ENCODE measurements at regions not wholly inside any gene's neighbourhood (a gene's known extent, or its start where the extent isn't known, plus 50 kb on each side); places are given as distances from the start of the nearest gene placed in this dataset.

GRCh38 chr6:92710048-92710447, 709.3 kb downstream of the EPHA7 start:
- POLR2A ChIA-PET, result no interaction called here
- H3K36me3 Mint-ChIP-seq, result no peaks in the 10 kb centered on the region
- H3K4me3 Mint-ChIP-seq, result no peak overlapping the region
- ATAC-seq (no peak), DNase-seq (no peak)
- no peaks in the 10 kb centered on the region for H3K27me3 Mint-ChIP-seq
- H3K27ac Mint-ChIP-seq, result no peak overlapping the region
- peaks cover 0 to 5% (median 0%) of the 10 kb centered on the region in 9 donors for H3K9me3 Mint-ChIP-seq
- H3K4me1 Mint-ChIP-seq, result no peaks in the 10 kb centered on the region

GRCh38 chr6:92708945-92709344, 710.4 kb downstream of the EPHA7 start:
- peaks cover 0 to 5% (median 0%) of the 10 kb centered on the region in 9 donors for H3K9me3 Mint-ChIP-seq
- no peaks in the 10 kb centered on the region for H3K4me1 Mint-ChIP-seq
- no peaks in the 10 kb centered on the region for H3K36me3 Mint-ChIP-seq
- H3K27me3 Mint-ChIP-seq, result no peaks in the 10 kb centered on the region
- no peak overlapping the region for H3K4me3 Mint-ChIP-seq
- H3K27ac Mint-ChIP-seq, result no peak overlapping the region
- POLR2A ChIA-PET, result no interaction called here
- ATAC-seq, result no peak
- DNase-seq, result no peak

GRCh38 chr6:92708270-92708669, 711.1 kb downstream of the EPHA7 start:
- H3K4me3 Mint-ChIP-seq, result no peak overlapping the region
- POLR2A ChIA-PET, result no interaction called here
- no peaks in the 10 kb centered on the region for H3K36me3 Mint-ChIP-seq
- H3K4me1 Mint-ChIP-seq, result no peaks in the 10 kb centered on the region
- H3K27me3 Mint-ChIP-seq, result no peaks in the 10 kb centered on the region
- no peak for DNase-seq
- H3K9me3 Mint-ChIP-seq, result peaks cover 0 to 5% (median 0%) of the 10 kb centered on the region in 9 donors
- no peak for ATAC-seq
- no peak overlapping the region for H3K27ac Mint-ChIP-seq

- no peak for ATAC-seq
- no peaks in the 10 kb centered on the region for H3K4me1 Mint-ChIP-seq
- H3K4me3 Mint-ChIP-seq, result no peak overlapping the region
- no peaks in the 10 kb centered on the region for H3K36me3 Mint-ChIP-seq
- POLR2A ChIA-PET, result no interaction called here
- H3K9me3 Mint-ChIP-seq, result peaks cover 0 to 5% (median 0%) of the 10 kb centered on the region in 9 donors
- H3K27me3 Mint-ChIP-seq, result no peaks in the 10 kb centered on the region
- DNase-seq, result no peak
- H3K27ac Mint-ChIP-seq, result no peak overlapping the region
Measured at GRCh38 chr6:92706976-92707375, 712.4 kb downstream of the EPHA7 start.

GRCh38 chr6:92701425-92702096, 717.8 kb downstream of the EPHA7 start:
- ATAC-seq (no peak), DNase-seq (no peak)
- Mint-ChIP-seq H3K36me3 (no peaks in the 10 kb centered on the region), H3K4me1 (no peaks in the 10 kb centered on the region), H3K27ac (no peak overlapping the region), H3K27me3 (no peaks in the 10 kb centered on the region), H3K9me3 (peaks cover 0 to 4% (median 2%) of the 10 kb centered on the region in 9 donors), H3K4me3 (no peak overlapping the region)
- POLR2A ChIA-PET, result no interaction called here

- no peak for ATAC-seq
- Mint-ChIP-seq H3K27ac (no peak overlapping the region), H3K4me1 (no peaks in the 10 kb centered on the region), H3K36me3 (no peaks in the 10 kb centered on the region), H3K9me3 (peaks cover 0 to 4% (median 2%) of the 10 kb centered on the region in 9 donors), H3K4me3 (no peak overlapping the region), H3K27me3 (no peaks in the 10 kb centered on the region)
- POLR2A ChIA-PET, result no interaction called here
- no peak for DNase-seq
Measured at GRCh38 chr6:92700411-92700810, 718.9 kb downstream of the EPHA7 start.

GRCh38 chr6:92690997-92691599, 728.3 kb downstream of the EPHA7 start:
- POLR2A ChIA-PET, result no interaction called here
- Mint-ChIP-seq H3K9me3 (peaks cover 0 to 5% (median 0%) of the 10 kb centered on the region in 9 donors), H3K4me3 (no peak overlapping the region), H3K27me3 (no peaks in the 10 kb centered on the region), H3K27ac (no peak overlapping the region), H3K4me1 (peaks cover 0 to 4% (median 0%) of the 10 kb centered on the region in 4 donors), H3K36me3 (no peaks in the 10 kb centered on the region)
- DNase-seq (no peak), ATAC-seq (no peak)

- no peaks in the 10 kb centered on the region for H3K36me3 Mint-ChIP-seq
- POLR2A ChIA-PET, result no interaction called here
- no peak for DNase-seq
- no peak for ATAC-seq
- H3K9me3 Mint-ChIP-seq, result peaks cover 0 to 12% (median 0%) of the 10 kb centered on the region in 9 donors
- peaks cover 0 to 4% (median 0%) of the 10 kb centered on the region in 4 donors for H3K4me1 Mint-ChIP-seq
- no peaks in the 10 kb centered on the region for H3K27me3 Mint-ChIP-seq
- no peak overlapping the region for H3K4me3 Mint-ChIP-seq
- no peak overlapping the region for H3K27ac Mint-ChIP-seq
Measured at GRCh38 chr6:92688342-92688741, 731.0 kb downstream of the EPHA7 start.

- Mint-ChIP-seq H3K36me3 (no peaks in the 10 kb centered on the region), H3K27me3 (no peaks in the 10 kb centered on the region), H3K27ac (peak overlapping the region in 1 of 10 donors; percentile 1), H3K4me1 (peaks cover 0 to 4% (median 0%) of the 10 kb centered on the region in 4 donors), H3K4me3 (no peak overlapping the region), H3K9me3 (peaks cover 0 to 12% (median 1%) of the 10 kb centered on the region in 9 donors)
- no peak for ATAC-seq
- POLR2A ChIA-PET, result no interaction called here
- DNase-seq, result no peak
Measured at GRCh38 chr6:92687278-92687677, 732.1 kb downstream of the EPHA7 start.

- no peaks in the 10 kb centered on the region for H3K36me3 Mint-ChIP-seq
- POLR2A ChIA-PET, result no interaction called here
- no peaks in the 10 kb centered on the region for H3K27me3 Mint-ChIP-seq
- no peak overlapping the region for H3K4me3 Mint-ChIP-seq
- peaks cover 0 to 19% (median 0%) of the 10 kb centered on the region in 9 donors for H3K9me3 Mint-ChIP-seq
- peaks cover 0 to 4% (median 0%) of the 10 kb centered on the region in 4 donors for H3K4me1 Mint-ChIP-seq
- DNase-seq, result no peak
- no peak for ATAC-seq
- H3K27ac Mint-ChIP-seq, result no peak overlapping the region
Measured at GRCh38 chr6:92684386-92684785, 735.0 kb downstream of the EPHA7 start.

- Mint-ChIP-seq H3K9me3 (peaks cover 0 to 19% (median 0%) of the 10 kb centered on the region in 9 donors), H3K27me3 (no peaks in the 10 kb centered on the region), H3K4me3 (no peak overlapping the region), H3K4me1 (peaks cover 0 to 4% (median 0%) of the 10 kb centered on the region in 4 donors), H3K27ac (no peak overlapping the region), H3K36me3 (no peaks in the 10 kb centered on the region)
- DNase-seq (no peak), ATAC-seq (no peak)
- POLR2A ChIA-PET, result no interaction called here
Measured at GRCh38 chr6:92683748-92684147, 735.6 kb downstream of the EPHA7 start.

GRCh38 chr6:92682516-92683398, 736.6 kb downstream of the EPHA7 start:
- no peak for ATAC-seq
- H3K9me3 Mint-ChIP-seq, result peaks cover 0 to 19% (median 0%) of the 10 kb centered on the region in 9 donors
- POLR2A ChIA-PET, result no interaction called here

GRCh38 chr6:92681401-92681800, 738.0 kb downstream of the EPHA7 start:
- no peaks in the 10 kb centered on the region for H3K36me3 Mint-ChIP-seq
- H3K9me3 Mint-ChIP-seq, result peaks cover 0 to 20% (median 0%) of the 10 kb centered on the region in 9 donors
- DNase-seq, result no peak
- H3K27me3 Mint-ChIP-seq, result no peaks in the 10 kb centered on the region
- no peak for ATAC-seq
- POLR2A ChIA-PET, result no interaction called here
- no peak overlapping the region for H3K27ac Mint-ChIP-seq
- no peak overlapping the region for H3K4me3 Mint-ChIP-seq
- H3K4me1 Mint-ChIP-seq, result no peaks in the 10 kb centered on the region

More at GRCh38 chr6:92682516-92683398, 736.6 kb downstream of the EPHA7 start:
- Mint-ChIP-seq H3K4me1 (peaks cover 0 to under 1% (median 0%) of the 10 kb centered on the region in 4 donors), H3K36me3 (no peaks in the 10 kb centered on the region), H3K27me3 (no peaks in the 10 kb centered on the region), H3K4me3 (no peak overlapping the region), H3K27ac (no peak overlapping the region)
- no peak for DNase-seq

All from naive thymus-derived CD8-positive, alpha-beta T cell (primary cell).